GM18507 (cell line): ENCODE measurements at regions not wholly inside any gene's neighbourhood (a gene's known extent, or its start where the extent isn't known, plus 50 kb on each side); places are given as distances from the start of the nearest gene placed in this dataset.

Experiments
- DNase-seq: peaks from one replicate; pipeline ENCODE4 v3.0.0; 2011; ENCODE audit warnings: low read depth; ENCODE audit not compliant: insufficient read length; ENCODE audit errors: extremely low spot score
- FAIRE-seq: peaks from 2 replicates; lab custom pipeline; 2011; peaks lifted over from hg19 to GRCh38; lab: Jason Lieb, UNC

- FAIRE-seq = no peak
Measured at GRCh38 chr4:18842431-18842830, 820.9 kb upstream of the LCORL start.

GRCh38 chr4:18840481-18840880, 818.9 kb upstream of the LCORL start:
- FAIRE-seq (no peak), DNase-seq (no peak)

More at GRCh38 chr4:18842431-18842830, 820.9 kb upstream of the LCORL start:
- no peak for DNase-seq

- FAIRE-seq = no peak
- DNase-seq = no peak
Measured at GRCh38 chr4:18816228-18816895, 794.8 kb upstream of the LCORL start.

GRCh38 chr4:18815779-18816173, 794.2 kb upstream of the LCORL start:
- FAIRE-seq (no peak), DNase-seq (no peak)

- no peak for DNase-seq
- FAIRE-seq = no peak
Measured at GRCh38 chr4:18815081-18815778, 793.7 kb upstream of the LCORL start.

GRCh38 chr4:18813771-18814170, 792.2 kb upstream of the LCORL start:
- no peak for DNase-seq
- no peak for FAIRE-seq

GRCh38 chr4:18813055-18813454, 791.5 kb upstream of the LCORL start:
- no peak for FAIRE-seq
- no peak for DNase-seq

GRCh38 chr4:18803781-18804180, 782.2 kb upstream of the LCORL start:
- DNase-seq = no peak
- no peak for FAIRE-seq

- FAIRE-seq (no peak), DNase-seq (no peak)
Measured at GRCh38 chr4:18798123-18798522, 776.6 kb upstream of the LCORL start.

- FAIRE-seq = no peak
- DNase-seq = no peak
Measured at GRCh38 chr4:18795794-18796193, 774.2 kb upstream of the LCORL start.

GRCh38 chr4:18777190-18777930, 755.8 kb upstream of the LCORL start:
- DNase-seq (no peak), FAIRE-seq (no peak)

GRCh38 chr4:18767921-18768320, 746.4 kb upstream of the LCORL start:
- DNase-seq (no peak), FAIRE-seq (no peak)

- FAIRE-seq (no peak), DNase-seq (no peak)
Measured at GRCh38 chr4:18756671-18757070, 735.1 kb upstream of the LCORL start.

GRCh38 chr4:18754180-18754579, 732.6 kb upstream of the LCORL start:
- no peak for DNase-seq
- FAIRE-seq = no peak

GRCh38 chr4:18751083-18751482, 729.5 kb upstream of the LCORL start:
- FAIRE-seq = no peak

GRCh38 chr4:18749391-18749790, 727.8 kb upstream of the LCORL start:
- DNase-seq = no peak
- no peak for FAIRE-seq

More at GRCh38 chr4:18751083-18751482, 729.5 kb upstream of the LCORL start:
- DNase-seq = no peak

GRCh38 chr4:18736551-18736950, 715.0 kb upstream of the LCORL start:
- DNase-seq (no peak), FAIRE-seq (no peak)

- FAIRE-seq (no peak), DNase-seq (no peak)
Measured at GRCh38 chr4:18735740-18736268, 714.2 kb upstream of the LCORL start.

- DNase-seq (no peak), FAIRE-seq (no peak)
Measured at GRCh38 chr4:18734405-18734804, 712.9 kb upstream of the LCORL start.

GRCh38 chr4:18733961-18734360, 712.4 kb upstream of the LCORL start:
- FAIRE-seq (no peak), DNase-seq (no peak)
